ENCODE measurements at regions not wholly inside any gene's neighbourhood (a gene's known extent, or its start where the extent isn't known, plus 50 kb on each side); places are given as distances from the start of the nearest gene placed in this dataset.

DNA sequence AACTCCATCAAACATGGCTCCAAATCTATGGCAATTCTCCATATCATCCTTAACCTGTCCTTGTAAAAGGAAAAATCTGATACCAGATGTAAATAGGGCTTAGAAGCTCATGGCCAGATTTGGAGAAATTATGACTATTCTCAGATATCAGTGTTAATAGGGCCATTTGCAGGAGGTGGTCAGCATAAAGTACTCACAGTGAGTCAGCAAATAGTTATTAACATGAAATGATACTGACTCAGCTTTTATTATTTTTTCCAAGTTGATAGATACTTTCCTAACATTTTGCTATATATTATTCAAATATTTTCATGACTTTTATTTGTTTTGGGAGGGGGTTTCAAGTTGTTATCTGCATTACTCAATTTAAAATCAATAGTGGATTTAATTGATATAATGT, 255.8 kb downstream of the MFSD1 start:
- H3K4me3 ChIP-seq (ENCODE audit: low read length), result no peak overlapping the region
- no peak for DNase-seq (ENCODE audit: low read depth)
- TF ChIP-seq, protein P1, sequence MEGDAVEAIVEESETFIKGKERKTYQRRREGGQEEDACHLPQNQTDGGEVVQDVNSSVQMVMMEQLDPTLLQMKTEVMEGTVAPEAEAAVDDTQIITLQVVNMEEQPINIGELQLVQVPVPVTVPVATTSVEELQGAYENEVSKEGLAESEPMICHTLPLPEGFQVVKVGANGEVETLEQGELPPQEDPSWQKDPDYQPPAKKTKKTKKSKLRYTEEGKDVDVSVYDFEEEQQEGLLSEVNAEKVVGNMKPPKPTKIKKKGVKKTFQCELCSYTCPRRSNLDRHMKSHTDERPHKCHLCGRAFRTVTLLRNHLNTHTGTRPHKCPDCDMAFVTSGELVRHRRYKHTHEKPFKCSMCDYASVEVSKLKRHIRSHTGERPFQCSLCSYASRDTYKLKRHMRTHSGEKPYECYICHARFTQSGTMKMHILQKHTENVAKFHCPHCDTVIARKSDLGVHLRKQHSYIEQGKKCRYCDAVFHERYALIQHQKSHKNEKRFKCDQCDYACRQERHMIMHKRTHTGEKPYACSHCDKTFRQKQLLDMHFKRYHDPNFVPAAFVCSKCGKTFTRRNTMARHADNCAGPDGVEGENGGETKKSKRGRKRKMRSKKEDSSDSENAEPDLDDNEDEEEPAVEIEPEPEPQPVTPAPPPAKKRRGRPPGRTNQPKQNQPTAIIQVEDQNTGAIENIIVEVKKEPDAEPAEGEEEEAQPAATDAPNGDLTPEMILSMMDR (conservative IDR thresholded peaks at IDR 0.05; ENCODE audit: low read depth, low read length), result no peak

DNA sequence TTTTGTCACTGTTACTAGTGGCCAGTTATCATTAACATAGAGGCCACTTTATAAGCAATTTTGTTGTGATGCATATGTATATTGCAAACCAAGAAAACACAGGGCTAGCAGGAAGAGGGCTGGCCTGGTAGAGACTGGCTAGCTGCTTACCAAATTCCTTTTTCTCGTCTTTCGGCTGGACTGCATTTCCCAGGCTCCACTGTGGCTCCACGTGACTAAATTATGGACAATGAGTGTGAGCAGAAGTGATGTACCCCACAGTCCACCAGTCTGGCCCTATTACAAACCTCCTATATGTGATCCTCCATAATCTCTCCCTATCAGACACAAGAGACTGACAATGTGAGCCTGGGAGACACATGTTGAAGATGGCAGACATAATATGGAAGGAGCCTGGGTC, 257.0 kb downstream of the MFSD1 start:
- no peak for DNase-seq (ENCODE audit: low read depth)
- TF ChIP-seq, protein P1 (conservative IDR thresholded peaks at IDR 0.05; ENCODE audit: low read depth, low read length), result no peak

DNA sequence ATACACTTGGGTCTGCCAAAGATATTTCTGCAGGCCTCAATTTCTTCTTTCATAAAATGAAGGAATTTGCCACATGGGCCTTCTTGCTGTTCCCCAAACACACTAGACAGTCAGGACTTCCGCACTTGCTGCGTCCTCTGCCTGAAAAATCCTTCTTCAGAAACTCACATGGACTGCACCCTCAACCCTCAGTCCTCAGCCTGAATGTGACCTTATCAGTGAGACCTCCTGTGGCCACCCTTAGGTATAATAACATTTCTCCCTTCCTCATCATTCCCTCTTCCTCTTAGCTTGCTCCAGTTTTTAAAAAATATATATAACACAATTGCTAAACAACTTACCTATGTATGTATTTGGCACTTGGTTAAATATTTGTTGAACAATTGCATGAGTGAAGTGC, 257.5 kb downstream of the MFSD1 start:
- TF ChIP-seq, protein P1 (conservative IDR thresholded peaks at IDR 0.05; ENCODE audit: low read depth, low read length), result no peak
- DNase-seq (ENCODE audit: low read depth), result no peak
- no peak overlapping the region for H3K4me3 ChIP-seq (ENCODE audit: low read length)

More for the DNA sequence above, 257.0 kb downstream of the MFSD1 start:
- no peak overlapping the region for H3K4me3 ChIP-seq (ENCODE audit: low read length)

DNA sequence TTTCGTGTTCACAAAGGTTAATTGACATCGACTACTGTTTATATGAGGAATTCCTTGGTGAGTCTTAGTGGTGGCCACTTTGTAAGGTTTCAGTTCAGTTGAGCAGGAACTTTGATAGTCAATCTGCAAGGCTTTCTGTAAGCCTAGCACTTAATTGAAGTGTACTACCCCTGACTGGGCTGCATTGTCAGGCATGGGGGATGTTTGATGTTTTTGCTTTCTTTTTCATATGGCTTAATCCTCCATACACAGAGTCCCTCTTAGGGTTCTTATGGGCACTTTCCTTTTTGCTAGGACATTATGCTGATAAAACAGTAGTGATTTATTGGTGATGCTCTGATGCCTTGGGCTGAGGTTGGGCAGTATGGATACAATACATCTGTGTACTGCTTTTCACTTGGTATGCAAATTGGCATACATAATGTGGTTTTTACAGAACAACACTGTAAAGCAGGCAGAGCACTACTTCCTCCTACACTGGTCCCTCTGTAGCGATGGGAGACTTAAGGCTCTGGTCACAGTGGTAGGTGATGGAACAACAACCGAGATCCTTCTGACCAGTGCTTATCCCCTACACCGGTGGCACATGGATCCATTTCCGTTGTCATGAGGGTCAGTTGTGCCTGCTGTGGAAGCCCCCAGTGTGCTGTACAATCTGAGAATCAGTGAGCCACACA, 261.0 kb downstream of the MFSD1 start:
- no peak for DNase-seq (ENCODE audit: low read depth)
- H3K4me3 ChIP-seq (ENCODE audit: low read length), result no peak overlapping the region
- TF ChIP-seq, protein P1 (conservative IDR thresholded peaks at IDR 0.05; ENCODE audit: low read depth, low read length), result no peak

DNA sequence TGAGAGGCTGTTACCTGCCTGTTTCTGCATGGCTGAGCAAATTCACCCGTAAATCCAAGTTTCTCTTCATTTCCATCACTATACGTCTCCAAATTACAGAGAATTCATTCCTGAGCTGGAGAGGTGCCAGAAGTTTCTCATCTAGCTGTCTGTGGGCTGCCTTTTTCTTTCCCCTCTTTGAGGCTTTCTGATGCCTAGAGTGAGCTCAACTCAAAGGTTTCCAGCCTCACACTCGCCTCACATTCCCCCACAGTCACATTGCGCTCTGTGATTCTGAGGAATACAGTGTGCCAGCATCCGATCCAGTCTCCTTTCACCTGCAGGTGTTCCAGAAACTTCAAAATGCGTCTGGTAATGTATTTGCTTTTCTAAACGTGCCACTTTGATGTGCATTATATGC, 267.2 kb downstream of the MFSD1 start, which contains the start of gene IQCJ:
Gene IQCJ (plus strand): TSS at position 229 of the 400 bp plus-strand sequence.
- H3K4me3 ChIP-seq (ENCODE audit: low read length), result no peak within 1 kb of the TSS
- DNase-seq (ENCODE audit: low read depth), result no peak
- TF ChIP-seq, protein P1 (conservative IDR thresholded peaks at IDR 0.05; ENCODE audit: low read depth, low read length), result no peak

DNA sequence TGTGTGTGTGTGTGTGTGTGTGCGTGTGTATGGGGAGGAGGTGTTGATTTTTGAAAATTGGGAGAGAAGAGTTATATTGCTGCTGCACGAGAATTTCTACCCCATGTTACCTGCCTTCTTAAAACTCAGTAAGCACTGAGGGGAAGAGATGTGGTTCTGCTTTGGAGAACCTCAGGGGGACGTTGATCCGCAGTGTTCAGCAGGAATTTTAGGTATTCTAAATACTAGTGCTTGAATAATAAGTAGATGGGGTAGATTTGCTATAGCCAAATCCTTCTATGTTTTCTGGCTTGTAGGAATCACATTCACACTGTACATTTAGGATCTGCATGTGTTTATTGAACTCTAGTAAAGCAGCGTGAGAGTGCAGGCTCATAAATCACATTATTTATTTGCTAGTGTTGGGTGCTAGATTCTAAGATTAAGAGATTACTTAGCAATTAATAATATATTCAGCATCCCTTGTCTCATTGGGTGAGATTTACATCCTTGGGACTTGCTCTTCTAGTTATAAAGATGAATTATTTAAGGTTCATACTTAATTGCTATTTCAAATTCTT, 268.1 kb downstream of the MFSD1 start:
- no peak overlapping the region for H3K4me3 ChIP-seq (ENCODE audit: low read length)
- DNase-seq (ENCODE audit: low read depth), result no peak
- TF ChIP-seq, protein P1 (conservative IDR thresholded peaks at IDR 0.05; ENCODE audit: low read depth, low read length), result no peak
